Cardiac fibroblast (primary cell): ENCODE measurements at regions not wholly inside any gene's neighbourhood (a gene's known extent, or its start where the extent isn't known, plus 50 kb on each side); places are given as distances from the start of the nearest gene placed in this dataset.

Experiments used
- DNase-seq, 2 donors: peaks; one replicate each; pipeline versions ENCODE4 v3.0.0 to v3.0.0-alpha.2; 2010; ENCODE audit warnings: low read depth in 2 of 2
- H3K4me3 ChIP-seq, 2 donors: replicated peaks in 1 of 2; 1 replicate in 1 of 2; 2 replicates in 1 of 2; pipeline ENCODE4 v1.5.1; 2011; ENCODE audit warnings: low read depth in 2 of 2, low read length in 2 of 2, mild to moderate bottlenecking in 2 of 2, moderate library complexity in 1 of 2
- CTCF ChIP-seq: IDR thresholded peaks from one replicate; pipeline ENCODE4 v1.5.1; 2011; ENCODE audit warnings: low read depth, mild to moderate bottlenecking, low read length, inconsistent platforms

GRCh38 chr18:51370996-51371395, 173.5 kb upstream of the MEX3C start:
- no peak for DNase-seq
- no peak for TF ChIP-seq CTCF
- no peak overlapping the region for H3K4me3 ChIP-seq

- DNase-seq, result no peak
- no peak for TF ChIP-seq CTCF
Observed at GRCh38 chr18:51371929-51372328, 174.4 kb upstream of the MEX3C start.

GRCh38 chr18:51382081-51382480, 184.6 kb upstream of the MEX3C start:
- no peak overlapping the region for H3K4me3 ChIP-seq
- no peak for TF ChIP-seq CTCF
- DNase-seq, result no peak

More at GRCh38 chr18:51371929-51372328, 174.4 kb upstream of the MEX3C start:
- no peak overlapping the region for H3K4me3 ChIP-seq

- H3K4me3 ChIP-seq, result no peak overlapping the region
- no peak for TF ChIP-seq CTCF
- DNase-seq, result no peak
Observed at GRCh38 chr18:51383116-51383515, 185.6 kb upstream of the MEX3C start.

- DNase-seq, result no peak
- no peak for TF ChIP-seq CTCF
- no peak overlapping the region for H3K4me3 ChIP-seq
Observed at GRCh38 chr18:51383711-51384110, 186.2 kb upstream of the MEX3C start.

GRCh38 chr18:51385270-51385669, 187.8 kb upstream of the MEX3C start:
- DNase-seq, result no peak
- no peak for TF ChIP-seq CTCF
- H3K4me3 ChIP-seq, result no peak overlapping the region

GRCh38 chr18:51390702-51391101, 193.2 kb upstream of the MEX3C start:
- no peak overlapping the region for H3K4me3 ChIP-seq
- DNase-seq, result peak in 1 of 2 donors; percentile 39
- TF ChIP-seq CTCF, result no peak
